Panc1 (cell line): ENCODE measurements at regions not wholly inside any gene's neighbourhood (a gene's known extent, or its start where the extent isn't known, plus 50 kb on each side); places are given as distances from the start of the nearest gene placed in this dataset.

Experiments
- ATAC-seq: fragments of 200-7000 bp; cut with Tn5 transposase; 2 replicates; pipeline ENCODE4 v1.9.1; 2020; ENCODE audit warnings: mild to moderate bottlenecking, moderate library complexity
- BruUV-seq: library from RNA; stranded (reverse); fragments of 400-500 nt; replicated peaks from 2 replicates; lab custom pipeline; 2021; lab: Mats Ljungman, UMichigan
- CTCF ChIA-PET: fragments of 300-600 bp; sonication (Branson Sonifier 250); formaldehyde crosslinking; loops from one replicate; lab custom pipeline; 2022; ENCODE audit warnings: antibody characterized with exemption; lab: Charles Lee
- POLR2A ChIA-PET: fragments of 300-600 bp; sonication (Branson Sonifier 250); formaldehyde crosslinking; loops from one replicate; lab custom pipeline; 2022; ENCODE audit warnings: antibody characterized with exemption; lab: Charles Lee
- DNase-seq: peaks from one replicate; pipeline ENCODE4 v3.0.0-alpha.2; 2010; ENCODE audit warnings: low read depth, low spot score
- H3K27ac ChIP-seq: 2 replicates; pipeline ENCODE4 v1.5.1; 2011; ENCODE audit warnings: mild to moderate bottlenecking, low read length, inconsistent platforms
- H3K27me3 ChIP-seq: fragments of 200-500 bp; sonication (Bioruptor generic); 2 replicates; pipeline ENCODE4 v1.6.0; 2014; ENCODE audit warnings: low read length, inconsistent platforms; ENCODE audit not compliant: control insufficient read depth, insufficient read depth
- H3K36me3 ChIP-seq: fragments of 200-500 bp; sonication (Bioruptor generic); 2 replicates; pipeline ENCODE4 v1.5.1; 2014; ENCODE audit warnings: inconsistent platforms, mild to moderate bottlenecking, low read length, moderate library complexity; ENCODE audit not compliant: control insufficient read depth, insufficient read depth
- H3K4me1 ChIP-seq: 2 replicates; pipeline ENCODE4 v1.5.1; 2011; ENCODE audit warnings: inconsistent platforms, mild to moderate bottlenecking, low read length, moderate library complexity; ENCODE audit not compliant: control insufficient read depth, insufficient read depth
- H3K4me3 ChIP-seq, 2 experiments: 2 replicates each; pipeline ENCODE4 v1.5.1; 2011 to 2012; ENCODE audit warnings: low read depth in 2 of 2, low read length in 2 of 2, mild to moderate bottlenecking in 2 of 2, inconsistent platforms in 1 of 2, moderate library complexity in 1 of 2
- H3K9me3 ChIP-seq: fragments of 200-500 bp; sonication (Bioruptor generic); 2 replicates; pipeline ENCODE4 v1.5.1; 2014; ENCODE audit warnings: low read depth, mild to moderate bottlenecking, inconsistent platforms, low read length, moderate library complexity; ENCODE audit not compliant: control insufficient read depth, insufficient read depth
- POLR2AphosphoS5 ChIP-seq: IDR thresholded peaks from 2 replicates; pipeline ENCODE4 v1.6.1; 2012; ENCODE audit warnings: mild to moderate bottlenecking, low read depth, low read length, moderate library complexity
- SIN3A ChIP-seq: IDR thresholded peaks from 2 replicates; pipeline ENCODE4 v1.6.1; 2012; ENCODE audit warnings: low read depth, mild to moderate bottlenecking, low read length, moderate library complexity, borderline replicate concordance; ENCODE audit not compliant: insufficient read depth
- TCF7L2 ChIP-seq: IDR thresholded peaks from 2 replicates; pipeline ENCODE4 v1.6.1; 2011; ENCODE audit warnings: mild to moderate bottlenecking, low read depth, low read length, inconsistent platforms
- in situ Hi-C: cut with HindIII; loops from 2 replicates; pipeline ENCODE4 v1.10.0; 2016; ENCODE audit warnings: low sequenced_read_pairs, low pct_unique_long_range_greater_than_20kb
- intact Hi-C: fragments of 100-400 bp; cut with micrococcal nuclease; formaldehyde crosslinking; loops from one replicate; pipeline ENCODE4 v1.10.0; 2022; ENCODE audit not compliant: unreplicated experiment
- TF ChIP-seq, protein P1 (sequence below): fragments of 450-650 bp; IDR thresholded peaks from 2 replicates; pipeline ENCODE4 v1.5.1; 2017; ENCODE audit warnings: mild to moderate bottlenecking
- TF ChIP-seq, protein P2 (sequence below), 2 experiments: IDR thresholded peaks; 2 replicates each; pipeline ENCODE4 v1.6.1; 2011 to 2012; ENCODE audit warnings: low read depth in 2 of 2, control low read depth in 1 of 2, low read length in 1 of 2, mild to moderate bottlenecking in 1 of 2, moderate library complexity in 1 of 2; ENCODE audit not compliant: insufficient read depth in 1 of 2

DNA sequence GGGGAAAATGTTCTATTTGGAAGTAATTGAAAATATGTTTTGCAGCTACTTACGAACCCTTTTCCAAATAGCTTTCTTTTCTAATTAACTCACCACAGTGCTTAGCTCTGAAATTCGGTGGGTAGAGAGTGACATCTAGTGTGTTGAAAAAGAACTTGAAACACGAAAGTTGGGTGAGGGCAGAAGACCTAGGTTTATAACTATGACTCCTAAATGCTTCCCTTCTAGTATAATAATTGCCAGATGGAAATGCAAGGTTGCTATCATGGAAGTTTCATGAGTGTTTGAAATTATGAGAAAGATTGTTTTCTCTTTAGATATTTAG is 77.3 kb upstream of the NOCT start:
- no TSS peak for BruUV-seq
- peak; percentile 32 for DNase-seq
- POLR2A ChIA-PET = no interaction called here

DNA sequence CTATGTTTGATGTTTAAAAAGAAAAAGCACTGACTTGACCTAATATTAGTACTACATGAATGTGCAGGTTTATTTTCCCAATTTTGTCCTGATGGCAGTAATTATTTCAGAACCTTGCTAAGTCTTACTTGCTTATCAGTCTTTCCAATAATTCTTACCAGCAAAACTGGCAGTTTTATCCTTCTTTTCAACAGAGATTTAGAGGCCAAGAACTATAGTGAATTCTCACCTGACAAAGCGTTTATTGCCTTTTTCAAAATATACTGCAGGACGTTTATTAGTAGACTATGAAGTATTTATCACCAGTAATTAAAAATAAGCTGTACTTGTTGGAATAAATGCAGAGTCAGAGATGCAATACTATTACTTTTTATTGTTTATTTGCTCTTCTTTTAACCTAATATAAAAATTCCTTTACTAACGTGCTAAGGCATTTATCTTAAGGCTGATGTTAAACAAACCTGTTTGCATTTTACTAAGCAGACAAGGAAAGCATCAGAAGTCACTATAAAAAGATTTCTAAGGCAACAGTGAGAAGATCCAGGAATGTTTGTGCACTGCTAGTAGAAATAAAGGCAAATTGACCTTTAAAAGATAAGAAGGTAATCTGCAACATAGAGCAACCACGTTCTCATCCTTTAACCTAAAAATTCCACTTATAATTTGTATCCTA is 80.3 kb upstream of the NOCT start:
- CTCF ChIA-PET = no interaction called here
- DNase-seq = no peak

More for the DNA sequence above, 77.3 kb upstream of the NOCT start:
- H3K9me3 ChIP-seq = no peaks in the 10 kb centered on the region
- H3K36me3 ChIP-seq = no peaks in the 10 kb centered on the region
- no peaks in the 10 kb centered on the region for H3K27me3 ChIP-seq
- TF ChIP-seq, protein P1, sequence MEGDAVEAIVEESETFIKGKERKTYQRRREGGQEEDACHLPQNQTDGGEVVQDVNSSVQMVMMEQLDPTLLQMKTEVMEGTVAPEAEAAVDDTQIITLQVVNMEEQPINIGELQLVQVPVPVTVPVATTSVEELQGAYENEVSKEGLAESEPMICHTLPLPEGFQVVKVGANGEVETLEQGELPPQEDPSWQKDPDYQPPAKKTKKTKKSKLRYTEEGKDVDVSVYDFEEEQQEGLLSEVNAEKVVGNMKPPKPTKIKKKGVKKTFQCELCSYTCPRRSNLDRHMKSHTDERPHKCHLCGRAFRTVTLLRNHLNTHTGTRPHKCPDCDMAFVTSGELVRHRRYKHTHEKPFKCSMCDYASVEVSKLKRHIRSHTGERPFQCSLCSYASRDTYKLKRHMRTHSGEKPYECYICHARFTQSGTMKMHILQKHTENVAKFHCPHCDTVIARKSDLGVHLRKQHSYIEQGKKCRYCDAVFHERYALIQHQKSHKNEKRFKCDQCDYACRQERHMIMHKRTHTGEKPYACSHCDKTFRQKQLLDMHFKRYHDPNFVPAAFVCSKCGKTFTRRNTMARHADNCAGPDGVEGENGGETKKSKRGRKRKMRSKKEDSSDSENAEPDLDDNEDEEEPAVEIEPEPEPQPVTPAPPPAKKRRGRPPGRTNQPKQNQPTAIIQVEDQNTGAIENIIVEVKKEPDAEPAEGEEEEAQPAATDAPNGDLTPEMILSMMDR = peak; percentile 58; the same call in 1 of the 2 replicates
- TF ChIP-seq SIN3A = no peak
- H3K27ac ChIP-seq = peak overlapping the region; percentile 23; the same call in 1 of the 2 replicates
- intact Hi-C loops = no loop called here
- CTCF ChIA-PET = no interaction called here
- in situ Hi-C loops = no loop called here
- ATAC-seq = peak; percentile 88
- no peak overlapping the region for H3K4me3 ChIP-seq
- no peaks in the 10 kb centered on the region; the same call in 1 of the 2 replicates for H3K4me1 ChIP-seq

DNA sequence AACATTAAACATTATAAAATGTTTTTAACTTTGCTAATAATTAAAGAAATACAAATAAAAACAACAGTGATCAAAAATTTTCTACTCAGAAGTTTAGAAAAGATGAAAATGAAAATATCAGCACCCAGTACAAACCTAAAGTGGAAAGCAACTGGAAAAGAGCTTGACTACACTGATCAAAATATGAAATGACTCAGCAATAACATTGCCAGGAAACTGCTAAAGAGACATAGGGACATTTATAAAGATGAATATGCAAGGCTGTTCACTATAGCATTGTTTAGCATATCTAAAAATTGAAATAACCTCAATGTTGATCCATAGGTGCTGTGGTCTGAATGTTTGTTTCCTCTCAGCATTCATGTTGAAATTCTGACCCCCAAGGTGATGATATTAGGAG is 88.5 kb upstream of the NOCT start:
- TF ChIP-seq, protein P2, sequence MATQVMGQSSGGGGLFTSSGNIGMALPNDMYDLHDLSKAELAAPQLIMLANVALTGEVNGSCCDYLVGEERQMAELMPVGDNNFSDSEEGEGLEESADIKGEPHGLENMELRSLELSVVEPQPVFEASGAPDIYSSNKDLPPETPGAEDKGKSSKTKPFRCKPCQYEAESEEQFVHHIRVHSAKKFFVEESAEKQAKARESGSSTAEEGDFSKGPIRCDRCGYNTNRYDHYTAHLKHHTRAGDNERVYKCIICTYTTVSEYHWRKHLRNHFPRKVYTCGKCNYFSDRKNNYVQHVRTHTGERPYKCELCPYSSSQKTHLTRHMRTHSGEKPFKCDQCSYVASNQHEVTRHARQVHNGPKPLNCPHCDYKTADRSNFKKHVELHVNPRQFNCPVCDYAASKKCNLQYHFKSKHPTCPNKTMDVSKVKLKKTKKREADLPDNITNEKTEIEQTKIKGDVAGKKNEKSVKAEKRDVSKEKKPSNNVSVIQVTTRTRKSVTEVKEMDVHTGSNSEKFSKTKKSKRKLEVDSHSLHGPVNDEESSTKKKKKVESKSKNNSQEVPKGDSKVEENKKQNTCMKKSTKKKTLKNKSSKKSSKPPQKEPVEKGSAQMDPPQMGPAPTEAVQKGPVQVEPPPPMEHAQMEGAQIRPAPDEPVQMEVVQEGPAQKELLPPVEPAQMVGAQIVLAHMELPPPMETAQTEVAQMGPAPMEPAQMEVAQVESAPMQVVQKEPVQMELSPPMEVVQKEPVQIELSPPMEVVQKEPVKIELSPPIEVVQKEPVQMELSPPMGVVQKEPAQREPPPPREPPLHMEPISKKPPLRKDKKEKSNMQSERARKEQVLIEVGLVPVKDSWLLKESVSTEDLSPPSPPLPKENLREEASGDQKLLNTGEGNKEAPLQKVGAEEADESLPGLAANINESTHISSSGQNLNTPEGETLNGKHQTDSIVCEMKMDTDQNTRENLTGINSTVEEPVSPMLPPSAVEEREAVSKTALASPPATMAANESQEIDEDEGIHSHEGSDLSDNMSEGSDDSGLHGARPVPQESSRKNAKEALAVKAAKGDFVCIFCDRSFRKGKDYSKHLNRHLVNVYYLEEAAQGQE (IDR thresholded peaks at IDR 0.05; ENCODE audit: insufficient read depth in 1 of 2, low read depth in 2 of 2, low read length in 1 of 2) = no peak
- TF ChIP-seq TCF7L2 = no peak
- TF ChIP-seq POLR2AphosphoS5 = no peak
- TF ChIP-seq, protein P1 = no peak
- no peak for TF ChIP-seq SIN3A
- POLR2A ChIA-PET = no interaction called here
- H3K4me1 ChIP-seq = no peaks in the 10 kb centered on the region
- H3K9me3 ChIP-seq = no peaks in the 10 kb centered on the region
- DNase-seq = no peak
- ATAC-seq = no peak
- no peaks in the 10 kb centered on the region for H3K27me3 ChIP-seq
- CTCF ChIA-PET = no interaction called here
- H3K27ac ChIP-seq = no peak overlapping the region
- in situ Hi-C loops (no loop called here), intact Hi-C loops (no loop called here)
- no peak overlapping the region for H3K4me3 ChIP-seq
- no peaks in the 10 kb centered on the region for H3K36me3 ChIP-seq
- BruUV-seq = no TSS peak

More for the DNA sequence above, 80.3 kb upstream of the NOCT start:
- no TSS peak for BruUV-seq
- Histone ChIP-seq H3K27me3 (no peaks in the 10 kb centered on the region), H3K4me1 (no peaks in the 10 kb centered on the region; the same call in 1 of the 2 replicates), H3K4me3 (no peak overlapping the region), H3K9me3 (no peaks in the 10 kb centered on the region), H3K36me3 (no peaks in the 10 kb centered on the region), H3K27ac (no peak overlapping the region)
- POLR2A ChIA-PET = no interaction called here
- intact Hi-C loops = no loop called here
- ATAC-seq = no peak
- in situ Hi-C loops = no loop called here
- TF ChIP-seq POLR2AphosphoS5 = no peak
